Spleen (tissue), 11 donors: ENCODE measurements at regions not wholly inside any gene's neighbourhood (a gene's known extent, or its start where the extent isn't known, plus 50 kb on each side); places are given as distances from the start of the nearest gene placed in this dataset.

ENCODE experiments used
- DNase-seq: peaks from one replicate; pipeline ENCODE4 v3.0.0-alpha.2; 2020
- H3K27ac ChIP-seq, 8 donors: fragments of 200-600 bp; sonication (generic) in 7 of 8; 1 replicate in 4 of 8; 2 replicates in 4 of 8; pipeline versions ENCODE4 v1.5.0 to v1.8.0; 2016 to 2021; ENCODE audit warnings: inconsistent platforms in 4 of 8, mild to moderate bottlenecking in 4 of 8, moderate library complexity in 1 of 8
- H3K27me3 ChIP-seq, 7 donors: fragments of 200-600 bp; sonication (generic) in 6 of 7; replicated peaks in 1 of 7; 1 replicate in 4 of 7; 2 replicates in 3 of 7; pipeline versions ENCODE4 v1.5.0 to v1.8.0; 2016 to 2021; ENCODE audit warnings: inconsistent platforms in 3 of 7, mild to moderate bottlenecking in 1 of 7
- H3K36me3 ChIP-seq, 6 donors: fragments of 200-600 bp; sonication (generic) in 5 of 6; 1 replicate in 4 of 6; 2 replicates in 2 of 6; pipeline versions ENCODE4 v1.5.0 to v1.8.0; 2016 to 2021; ENCODE audit warnings: inconsistent platforms in 2 of 6
- H3K4me1 ChIP-seq, 6 donors: fragments of 200-600 bp; sonication (generic) in 5 of 6; 1 replicate in 3 of 6; 2 replicates in 3 of 6; pipeline versions ENCODE4 v1.5.0 to v1.8.0; 2016 to 2021; ENCODE audit warnings: inconsistent platforms in 3 of 6
- H3K4me3 ChIP-seq, 8 donors: fragments of 200-600 bp; sonication (generic) in 7 of 8; 1 replicate in 4 of 8; 2 replicates in 4 of 8; pipeline versions ENCODE4 v1.5.0 to v1.8.0; 2016 to 2021; ENCODE audit warnings: inconsistent platforms in 4 of 8, mild to moderate bottlenecking in 4 of 8, moderate library complexity in 2 of 8
- H3K9me3 ChIP-seq, 8 donors: fragments of 200-600 bp; sonication (generic) in 7 of 8; 1 replicate in 4 of 8; 2 replicates in 4 of 8; pipeline versions ENCODE4 v1.5.0 to v1.8.0; 2016 to 2021; ENCODE audit warnings: inconsistent platforms in 4 of 8
- POLR2A ChIP-seq, 3 donors: fragments of 450-650 bp; IDR thresholded peaks; one replicate each; pipeline ENCODE4 v1.5.1; 2017; ENCODE audit warnings: antibody characterized with exemption in 3 of 3, mild to moderate bottlenecking in 1 of 3
- POLR2AphosphoS5 ChIP-seq, 3 donors: sonication (generic); formaldehyde crosslinking; IDR thresholded peaks; one replicate each; pipeline ENCODE4 v1.5.1; 2017; ENCODE audit warnings: antibody characterized with exemption in 3 of 3
- WGBS, 5 donors: extraction: QIAGEN DNeasy Blood & Tissue Kit in 3 of 5; methylation state at CpG; one replicate each; pipeline versions ENCODE4 v1.1.5 to v1.1.7; 2013 to 2018; 5-methylcytosine and 5-hydroxymethylcytosine counted together
- intact Hi-C: fragments of 100-400 bp; cut with DNase I; formaldehyde crosslinking; loops from one replicate; pipeline ENCODE4 v1.15.0; 2023; ENCODE audit warnings: low total_unique reads
- TF ChIP-seq, protein P1 (sequence below), 11 experiments: fragments of 200-600 bp in 7 of 11; fragments of 450-650 bp in 4 of 11; sonication (generic) in 4 of 11; IDR thresholded peaks in 8 of 11; conservative IDR thresholded peaks in 3 of 11; 1 replicate in 7 of 11; 2 replicates in 4 of 11; pipeline versions ENCODE4 v1.4.0 to v1.8.0; 2016 to 2021; ENCODE audit warnings: antibody characterized with exemption in 11 of 11, inconsistent platforms in 4 of 11, mild to moderate bottlenecking in 1 of 11
- donor health status: healthy with polysubstance abuse.
- donor health status: DM: no; HTN: no; CAD: no; lungs with moderate emphysema.
- donor health status: DM: no; HTN: no; CAD: no.
- donor health status: Bipolar disorder and iron deficiency.
- donor health status: healthy.
- donor health status: DM: no; HTN: no; CAD: no.
- donor health status: DM: yes; HTN: yes; CAD: no.

DNA sequence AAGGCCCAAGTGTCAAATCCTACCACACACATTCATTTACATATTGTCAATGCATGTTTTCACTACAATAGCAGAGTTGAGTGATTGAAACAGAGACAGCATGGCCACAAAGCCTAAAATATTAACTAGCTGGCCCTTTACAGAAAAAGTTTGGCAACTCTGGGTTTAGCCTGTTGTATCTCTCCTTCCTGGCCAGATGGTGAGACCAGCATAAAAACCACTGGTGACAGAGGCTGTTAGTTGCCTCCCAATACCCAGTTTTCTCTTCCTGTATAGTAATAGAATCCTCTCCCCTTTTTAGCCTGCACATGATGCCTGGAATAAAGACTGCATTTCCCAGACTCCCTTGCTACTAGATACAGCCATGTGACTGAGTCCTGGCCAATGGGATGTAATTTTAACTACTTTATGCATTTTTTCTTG lies 100.0 kb upstream of the TAB2 start:
- Histone ChIP-seq H3K27ac (no peak overlapping the region), H3K27me3 (no peaks in the 10 kb centered on the region), H3K4me1 (peaks cover 0 to 11% (median 9%) of the 10 kb centered on the region in 6 donors), H3K36me3 (no peaks in the 10 kb centered on the region), H3K9me3 (no peaks in the 10 kb centered on the region), H3K4me3 (no peak overlapping the region)
- TF ChIP-seq POLR2AphosphoS5 (IDR thresholded peaks at IDR 0.05): no peak
- intact Hi-C loops: no loop called here
- no peak for DNase-seq

DNA sequence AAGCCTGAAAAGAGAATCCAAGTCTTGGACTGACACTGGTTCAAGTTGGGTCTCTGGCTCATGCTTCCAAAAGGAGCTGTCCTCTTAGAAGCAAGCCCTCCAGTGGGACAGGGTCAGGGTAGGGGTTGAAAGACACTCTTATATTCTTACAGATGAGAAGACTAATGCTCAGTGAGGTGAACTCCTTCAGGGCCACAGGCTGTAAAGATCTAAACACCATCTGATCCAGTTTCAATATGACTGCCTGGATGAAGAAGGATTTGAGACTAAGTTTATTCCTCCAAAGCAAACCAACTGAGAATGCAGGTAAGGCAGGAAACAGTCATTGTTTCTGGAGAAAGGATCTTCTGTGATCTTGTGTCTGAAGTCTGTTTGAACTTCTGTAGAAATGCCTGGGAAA lies 99.0 kb upstream of the TAB2 start:
- Histone ChIP-seq H3K36me3 (no peaks in the 10 kb centered on the region), H3K27me3 (no peaks in the 10 kb centered on the region), H3K27ac (no peak overlapping the region), H3K9me3 (no peaks in the 10 kb centered on the region), H3K4me1 (peaks cover 0 to 2% (median 0%) of the 10 kb centered on the region in 6 donors), H3K4me3 (no peak overlapping the region)
- no peak for DNase-seq
- intact Hi-C loops: no loop called here
- TF ChIP-seq, protein P1, sequence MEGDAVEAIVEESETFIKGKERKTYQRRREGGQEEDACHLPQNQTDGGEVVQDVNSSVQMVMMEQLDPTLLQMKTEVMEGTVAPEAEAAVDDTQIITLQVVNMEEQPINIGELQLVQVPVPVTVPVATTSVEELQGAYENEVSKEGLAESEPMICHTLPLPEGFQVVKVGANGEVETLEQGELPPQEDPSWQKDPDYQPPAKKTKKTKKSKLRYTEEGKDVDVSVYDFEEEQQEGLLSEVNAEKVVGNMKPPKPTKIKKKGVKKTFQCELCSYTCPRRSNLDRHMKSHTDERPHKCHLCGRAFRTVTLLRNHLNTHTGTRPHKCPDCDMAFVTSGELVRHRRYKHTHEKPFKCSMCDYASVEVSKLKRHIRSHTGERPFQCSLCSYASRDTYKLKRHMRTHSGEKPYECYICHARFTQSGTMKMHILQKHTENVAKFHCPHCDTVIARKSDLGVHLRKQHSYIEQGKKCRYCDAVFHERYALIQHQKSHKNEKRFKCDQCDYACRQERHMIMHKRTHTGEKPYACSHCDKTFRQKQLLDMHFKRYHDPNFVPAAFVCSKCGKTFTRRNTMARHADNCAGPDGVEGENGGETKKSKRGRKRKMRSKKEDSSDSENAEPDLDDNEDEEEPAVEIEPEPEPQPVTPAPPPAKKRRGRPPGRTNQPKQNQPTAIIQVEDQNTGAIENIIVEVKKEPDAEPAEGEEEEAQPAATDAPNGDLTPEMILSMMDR (IDR thresholded peaks at IDR 0.05 in 8 of 11, conservative IDR thresholded peaks at IDR 0.05 in 3 of 11): no peak
- TF ChIP-seq POLR2A (IDR thresholded peaks at IDR 0.05) (no peak), POLR2AphosphoS5 (IDR thresholded peaks at IDR 0.05) (no peak)

DNA sequence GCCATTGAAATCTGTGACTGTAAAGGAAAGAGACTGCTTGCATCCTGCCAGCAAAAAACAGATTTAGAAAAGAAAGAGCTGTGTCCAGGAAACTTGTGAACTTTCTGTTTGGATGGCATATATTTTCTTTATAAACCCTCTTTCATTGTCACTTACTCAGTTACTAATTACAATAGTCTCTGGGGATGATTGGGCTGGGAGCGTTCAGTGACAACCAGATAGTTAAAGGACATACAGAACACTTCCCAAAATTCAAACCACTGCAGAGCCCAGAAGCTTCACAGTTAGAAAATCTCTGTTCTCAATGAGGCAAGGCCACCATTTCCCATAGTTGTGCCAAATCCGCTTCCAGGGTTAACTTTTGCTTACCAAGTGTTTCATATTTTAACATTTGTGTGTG lies 98.6 kb upstream of the TAB2 start:
- Histone ChIP-seq H3K27me3 (no peaks in the 10 kb centered on the region), H3K36me3 (no peaks in the 10 kb centered on the region), H3K9me3 (no peaks in the 10 kb centered on the region), H3K4me3 (no peak overlapping the region), H3K27ac (no peak overlapping the region), H3K4me1 (no peaks in the 10 kb centered on the region)
- TF ChIP-seq POLR2A (IDR thresholded peaks at IDR 0.05): no peak
- TF ChIP-seq, protein P1 (IDR thresholded peaks at IDR 0.05 in 8 of 11, conservative IDR thresholded peaks at IDR 0.05 in 3 of 11): no peak
- TF ChIP-seq POLR2AphosphoS5 (IDR thresholded peaks at IDR 0.05): no peak
- DNase-seq: no peak
- WGBS, 5 donors: 75 to 83% (median 78%) methylated on average over 2 of the region's 2 CpGs
- intact Hi-C loops: no loop called here

DNA sequence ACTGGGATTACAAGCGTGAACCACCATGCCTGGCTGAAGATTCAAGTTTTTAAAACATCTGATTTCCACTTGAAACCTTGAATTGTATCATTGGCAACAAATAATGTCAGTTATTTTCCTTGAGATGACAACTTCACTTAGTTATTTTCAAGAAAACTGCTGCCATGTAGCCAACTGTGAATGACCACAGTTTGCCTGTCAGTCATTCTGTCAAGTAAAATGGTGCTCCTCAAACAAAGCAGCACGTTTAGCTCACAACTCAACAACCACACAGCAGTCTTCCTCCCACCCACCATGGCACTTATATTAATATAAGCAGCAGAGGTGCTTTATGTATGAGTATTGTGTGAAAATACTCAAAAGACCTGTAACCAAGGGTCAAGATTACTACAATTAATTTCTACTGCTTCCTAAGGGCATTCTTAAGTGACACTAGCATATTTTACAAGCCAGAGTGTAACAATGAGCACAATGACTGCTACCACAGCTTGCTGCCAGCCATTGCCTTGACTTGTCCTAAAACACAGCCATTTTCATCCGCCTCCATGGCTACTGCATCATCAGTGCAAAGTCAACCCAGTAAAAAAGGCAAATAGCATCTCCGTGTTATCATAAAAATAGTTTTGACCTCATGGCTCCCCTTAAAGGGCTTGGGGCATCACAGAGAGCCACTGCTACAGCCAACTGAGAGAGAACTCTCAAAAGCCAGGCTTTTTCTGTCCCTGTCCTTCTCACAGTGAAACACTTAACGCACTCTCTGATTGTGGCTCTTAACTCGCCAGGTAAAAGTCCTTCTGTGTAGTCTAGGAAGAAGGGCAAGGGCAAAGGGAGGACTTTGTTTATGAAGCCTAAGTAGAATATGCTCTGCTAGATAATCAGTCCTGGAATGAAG lies 96.4 kb upstream of the TAB2 start:
- H3K9me3 ChIP-seq: no peaks in the 10 kb centered on the region

More for the DNA sequence above, 96.4 kb upstream of the TAB2 start:
- no peaks in the 10 kb centered on the region for H3K4me1 ChIP-seq
- H3K4me3 ChIP-seq: no peak overlapping the region
- no peak for TF ChIP-seq POLR2AphosphoS5 (IDR thresholded peaks at IDR 0.05)
- TF ChIP-seq POLR2A (IDR thresholded peaks at IDR 0.05): no peak
- TF ChIP-seq, protein P1 (IDR thresholded peaks at IDR 0.05 in 8 of 11, conservative IDR thresholded peaks at IDR 0.05 in 3 of 11): no peak
- H3K27ac ChIP-seq: no peak overlapping the region
- no peaks in the 10 kb centered on the region for H3K36me3 ChIP-seq
- no peaks in the 10 kb centered on the region for H3K27me3 ChIP-seq
- intact Hi-C loops: no loop called here
- no peak for DNase-seq
- 87 to 92% (median 91%) methylated on average over 6 of the region's 6 CpGs for WGBS, 5 donors
